ENCODE measurements at regions not wholly inside any gene's neighbourhood (a gene's known extent, or its start where the extent isn't known, plus 50 kb on each side); places are given as distances from the start of the nearest gene placed in this dataset.

GRCh38 chr7:20050241-20050966 is 166.8 kb downstream of the MACC1 start:
- no peak for DNase-seq
- Mint-ChIP-seq H3K27me3 (peaks cover 0 to 3% of the 10 kb centered on the region in 2 donors), H3K36me3 (no peaks in the 10 kb centered on the region), H3K9me3 (peaks cover 0 to 8% (median 3%) of the 10 kb centered on the region in 3 donors), H3K4me3 (no peak overlapping the region), H3K4me1 (no peaks in the 10 kb centered on the region), H3K27ac (no peak overlapping the region)
- ATAC-seq (replicated peaks in 1 of 4) = no peak
- H3K4me3 ChIP-seq (ENCODE audit: control insufficient read depth in 1 of 2, extremely low read depth in 1 of 2, low read length in 1 of 2) = no peak overlapping the region
- H3K9me3 ChIP-seq = no peaks in the 10 kb centered on the region
- no peaks in the 10 kb centered on the region for H3K36me3 ChIP-seq (ENCODE audit: control insufficient read depth in 2 of 2, extremely low read depth in 1 of 2, insufficient read depth in 1 of 2, low read length in 1 of 2)
- no peaks in the 10 kb centered on the region for H3K27me3 ChIP-seq (replicated peaks in 1 of 2; ENCODE audit: control insufficient read depth in 2 of 2, extremely low read depth in 1 of 2, insufficient read depth in 2 of 2, low read length in 1 of 2)
- H3K4me1 ChIP-seq (ENCODE audit: control insufficient read depth in 1 of 2, extremely low read depth in 1 of 2, insufficient read depth in 2 of 2, low read length in 2 of 2) = no peaks in the 10 kb centered on the region
- CTCF ChIA-PET = no interaction called here
- H3K27ac ChIP-seq (ENCODE audit: low read length) = no peak overlapping the region
- POLR2A ChIA-PET = no interaction called here

DNA sequence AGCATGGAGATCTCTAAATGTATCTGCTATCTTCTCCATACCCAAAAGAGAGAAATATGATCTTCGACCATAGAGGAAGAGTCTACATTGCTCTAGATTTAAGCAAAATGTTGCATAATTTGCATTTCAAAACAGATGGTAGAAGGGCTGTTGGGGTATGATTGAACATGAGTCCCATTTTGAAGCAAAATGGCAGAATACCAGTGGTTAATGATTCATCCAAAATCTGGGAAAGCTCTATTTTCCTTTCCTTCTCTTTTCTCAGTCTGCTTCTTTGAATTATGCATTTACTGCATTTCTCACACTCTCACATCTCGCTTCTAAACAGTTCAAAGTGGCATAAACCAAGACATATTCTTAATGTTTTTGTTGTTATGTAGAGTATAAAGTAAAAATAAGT is 178.5 kb downstream of the MACC1 start:
- no peak overlapping the region for H3K4me3 ChIP-seq (ENCODE audit: control insufficient read depth in 1 of 2, extremely low read depth in 1 of 2, low read length in 1 of 2)
- CTCF ChIA-PET = no interaction called here
- POLR2A ChIA-PET = no interaction called here
- no peaks in the 10 kb centered on the region for H3K4me1 ChIP-seq (ENCODE audit: control insufficient read depth in 1 of 2, extremely low read depth in 1 of 2, insufficient read depth in 2 of 2, low read length in 2 of 2)
- no peaks in the 10 kb centered on the region for H3K36me3 ChIP-seq (ENCODE audit: control insufficient read depth in 2 of 2, extremely low read depth in 1 of 2, insufficient read depth in 1 of 2, low read length in 1 of 2)
- no peak overlapping the region for H3K4me3 Mint-ChIP-seq
- ATAC-seq (replicated peaks in 1 of 4) (no peak), DNase-seq (no peak)
- no peak overlapping the region for H3K27ac Mint-ChIP-seq
- H3K9me3 ChIP-seq = no peaks in the 10 kb centered on the region
- H3K27me3 ChIP-seq (replicated peaks in 1 of 2; ENCODE audit: control insufficient read depth in 2 of 2, extremely low read depth in 1 of 2, insufficient read depth in 2 of 2, low read length in 1 of 2) = no peaks in the 10 kb centered on the region
- no peaks in the 10 kb centered on the region for H3K9me3 Mint-ChIP-seq
- H3K4me1 Mint-ChIP-seq = no peaks in the 10 kb centered on the region
- WGBS (ENCODE audit: insufficient coverage) = no CpG with 5 or more reads among the region's 2 CpGs
- H3K27ac ChIP-seq (ENCODE audit: low read length) = no peak overlapping the region
- H3K27me3 Mint-ChIP-seq = no peaks in the 10 kb centered on the region
- H3K36me3 Mint-ChIP-seq = no peaks in the 10 kb centered on the region

GRCh38 chr7:20035279-20035875 is 181.8 kb downstream of the MACC1 start:
- no peak overlapping the region for H3K27ac Mint-ChIP-seq
- POLR2A ChIA-PET = no interaction called here
- 83% methylated on average over 4 of the region's 5 CpGs for WGBS (ENCODE audit: insufficient coverage)

GRCh38 chr7:20033621-20034400 is 183.4 kb downstream of the MACC1 start:
- Mint-ChIP-seq H3K36me3 (no peaks in the 10 kb centered on the region), H3K27ac (no peak overlapping the region), H3K4me1 (peaks cover 0 to 3% (median 0%) of the 10 kb centered on the region in 3 donors), H3K9me3 (peaks cover 0 to 4% (median 0%) of the 10 kb centered on the region in 3 donors), H3K27me3 (no peaks in the 10 kb centered on the region), H3K4me3 (no peak overlapping the region)
- 60% methylated on average over 2 of the region's 4 CpGs for WGBS (ENCODE audit: insufficient coverage)
- no peak for DNase-seq
- ChIA-PET POLR2A (no interaction called here), CTCF (interaction anchor here in 1 of 2 donors (0.5 kb wide), 1 partner anchor 115 kb away, joined by 3 read pairs; no protein-coding TSS in a partner anchor)
- H3K9me3 ChIP-seq = no peaks in the 10 kb centered on the region
- ATAC-seq (replicated peaks in 1 of 4) = no peak
- no peaks in the 10 kb centered on the region for H3K36me3 ChIP-seq (ENCODE audit: control insufficient read depth in 2 of 2, extremely low read depth in 1 of 2, insufficient read depth in 1 of 2, low read length in 1 of 2)
- H3K4me3 ChIP-seq (ENCODE audit: control insufficient read depth in 1 of 2, extremely low read depth in 1 of 2, low read length in 1 of 2) = no peak overlapping the region
- no peak overlapping the region for H3K27ac ChIP-seq (ENCODE audit: low read length)
- H3K27me3 ChIP-seq (replicated peaks in 1 of 2; ENCODE audit: control insufficient read depth in 2 of 2, extremely low read depth in 1 of 2, insufficient read depth in 2 of 2, low read length in 1 of 2) = no peaks in the 10 kb centered on the region
- H3K4me1 ChIP-seq (ENCODE audit: control insufficient read depth in 1 of 2, extremely low read depth in 1 of 2, insufficient read depth in 2 of 2, low read length in 2 of 2) = no peaks in the 10 kb centered on the region

More at GRCh38 chr7:20035279-20035875, 181.8 kb downstream of the MACC1 start:
- H3K36me3 Mint-ChIP-seq = no peaks in the 10 kb centered on the region
- H3K4me3 Mint-ChIP-seq = no peak overlapping the region
- peaks cover 0 to 3% (median 0%) of the 10 kb centered on the region in 3 donors for H3K4me1 Mint-ChIP-seq
- no peaks in the 10 kb centered on the region for H3K4me1 ChIP-seq (ENCODE audit: control insufficient read depth in 1 of 2, extremely low read depth in 1 of 2, insufficient read depth in 2 of 2, low read length in 2 of 2)
- H3K4me3 ChIP-seq (ENCODE audit: control insufficient read depth in 1 of 2, extremely low read depth in 1 of 2, low read length in 1 of 2) = no peak overlapping the region
- no peaks in the 10 kb centered on the region for H3K27me3 Mint-ChIP-seq
- no peaks in the 10 kb centered on the region for H3K36me3 ChIP-seq (ENCODE audit: control insufficient read depth in 2 of 2, extremely low read depth in 1 of 2, insufficient read depth in 1 of 2, low read length in 1 of 2)
- ATAC-seq (replicated peaks in 1 of 4) (no peak), DNase-seq (no peak)
- CTCF ChIA-PET = interaction anchor here in 1 of 2 donors (0.6 kb wide), 1 partner anchor 1580 kb away, joined by 6 read pairs; no protein-coding TSS in a partner anchor
- H3K9me3 Mint-ChIP-seq = peaks cover 0 to 4% (median 0%) of the 10 kb centered on the region in 3 donors
- no peak overlapping the region for H3K27ac ChIP-seq (ENCODE audit: low read length)
- H3K27me3 ChIP-seq (replicated peaks in 1 of 2; ENCODE audit: control insufficient read depth in 2 of 2, extremely low read depth in 1 of 2, insufficient read depth in 2 of 2, low read length in 1 of 2) = no peaks in the 10 kb centered on the region
- no peaks in the 10 kb centered on the region for H3K9me3 ChIP-seq

DNA sequence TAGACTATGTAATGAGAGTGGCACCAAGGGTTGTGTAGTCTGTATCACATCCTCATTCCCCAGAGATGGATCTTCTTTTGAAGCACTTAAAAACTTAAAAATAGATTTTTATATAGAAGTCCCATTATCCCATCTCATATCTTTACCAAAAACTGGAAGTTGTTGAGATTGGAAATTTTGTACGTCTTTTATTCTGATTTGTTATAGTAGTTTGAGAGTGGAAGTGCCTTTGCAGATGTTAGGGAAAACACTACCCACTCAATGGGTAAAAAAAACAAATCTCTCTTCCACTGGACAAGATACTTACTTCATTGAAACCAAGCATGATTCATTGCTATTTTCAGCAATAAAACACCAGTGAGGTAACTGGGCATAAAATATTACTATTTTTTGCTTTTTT is 184.4 kb downstream of the MACC1 start:
- ATAC-seq (replicated peaks in 1 of 4) = no peak
- no peaks in the 10 kb centered on the region for H3K4me1 ChIP-seq (ENCODE audit: control insufficient read depth in 1 of 2, extremely low read depth in 1 of 2, insufficient read depth in 2 of 2, low read length in 2 of 2)
- Mint-ChIP-seq H3K4me1 (peaks cover 0 to 3% (median 0%) of the 10 kb centered on the region in 3 donors), H3K36me3 (no peaks in the 10 kb centered on the region), H3K27me3 (no peaks in the 10 kb centered on the region), H3K4me3 (no peak overlapping the region), H3K9me3 (peaks cover 0 to 4% (median 0%) of the 10 kb centered on the region in 3 donors), H3K27ac (no peak overlapping the region)
- DNase-seq = no peak
- H3K4me3 ChIP-seq (ENCODE audit: control insufficient read depth in 1 of 2, extremely low read depth in 1 of 2, low read length in 1 of 2) = no peak overlapping the region
- POLR2A ChIA-PET = no interaction called here
- H3K9me3 ChIP-seq = no peaks in the 10 kb centered on the region
- CTCF ChIA-PET = no interaction called here
- no peaks in the 10 kb centered on the region for H3K36me3 ChIP-seq (ENCODE audit: control insufficient read depth in 2 of 2, extremely low read depth in 1 of 2, insufficient read depth in 1 of 2, low read length in 1 of 2)
- H3K27me3 ChIP-seq (replicated peaks in 1 of 2; ENCODE audit: control insufficient read depth in 2 of 2, extremely low read depth in 1 of 2, insufficient read depth in 2 of 2, low read length in 1 of 2) = no peaks in the 10 kb centered on the region
- no CpG with 5 or more reads among the region's 1 CpG for WGBS (ENCODE audit: insufficient coverage)
- no peak overlapping the region for H3K27ac ChIP-seq (ENCODE audit: low read length)

- no peak for ATAC-seq (replicated peaks in 1 of 4)
Observed at GRCh38 chr7:20030915-20031362, 186.2 kb downstream of the MACC1 start.

More at GRCh38 chr7:20030915-20031362, 186.2 kb downstream of the MACC1 start:
- POLR2A ChIA-PET = no interaction called here
- Mint-ChIP-seq H3K9me3 (peaks cover 0 to 6% (median 2%) of the 10 kb centered on the region in 3 donors), H3K4me1 (peaks cover 0 to 3% (median 0%) of the 10 kb centered on the region in 3 donors), H3K27me3 (no peaks in the 10 kb centered on the region), H3K27ac (no peak overlapping the region), H3K36me3 (no peaks in the 10 kb centered on the region), H3K4me3 (no peak overlapping the region)
- H3K27ac ChIP-seq (ENCODE audit: low read length) = no peak overlapping the region
- no peaks in the 10 kb centered on the region for H3K4me1 ChIP-seq (ENCODE audit: control insufficient read depth in 1 of 2, extremely low read depth in 1 of 2, insufficient read depth in 2 of 2, low read length in 2 of 2)
- CTCF ChIA-PET = no interaction called here
- H3K36me3 ChIP-seq (ENCODE audit: control insufficient read depth in 2 of 2, extremely low read depth in 1 of 2, insufficient read depth in 1 of 2, low read length in 1 of 2) = no peaks in the 10 kb centered on the region
- no peak for DNase-seq
- H3K4me3 ChIP-seq (ENCODE audit: control insufficient read depth in 1 of 2, extremely low read depth in 1 of 2, low read length in 1 of 2) = no peak overlapping the region
- no peaks in the 10 kb centered on the region for H3K9me3 ChIP-seq
- no peaks in the 10 kb centered on the region for H3K27me3 ChIP-seq (replicated peaks in 1 of 2; ENCODE audit: control insufficient read depth in 2 of 2, extremely low read depth in 1 of 2, insufficient read depth in 2 of 2, low read length in 1 of 2)

All from T-cell (primary cell).